IMR-90 (cell line): ENCODE measurements at regions not wholly inside any gene's neighbourhood (a gene's known extent, or its start where the extent isn't known, plus 50 kb on each side); places are given as distances from the start of the nearest gene placed in this dataset.

ENCODE experiments used
- ATAC-seq: fragments of 200-7000 bp; cut with Tn5 transposase; 2 replicates; pipeline ENCODE4 v1.9.1; 2020; ENCODE audit warnings: low read depth, mild to moderate bottlenecking, moderate library complexity
- BruUV-seq: library from RNA; stranded (reverse); fragments of 400-500 nt; replicated peaks from 2 replicates; lab custom pipeline; 2021; lab: Mats Ljungman, UMichigan
- CTCF ChIA-PET: fragments of 300-600 bp; formaldehyde crosslinking; extraction: SDS; loops from one replicate; lab custom pipeline; 2021; ENCODE audit warnings: antibody characterized with exemption; lab: Yijun Ruan, JAX
- POLR2A ChIA-PET: fragments of 300-600 bp; sonication (Branson Sonifier 250); formaldehyde crosslinking; loops from one replicate; lab custom pipeline; 2022; ENCODE audit warnings: antibody characterized with exemption; ENCODE audit not compliant: unreplicated experiment; lab: Charles Lee
- DNase-seq: peaks from one replicate; pipeline ENCODE4 v3.0.0; 2013
- H2AFZ ChIP-seq: replicated peaks from 2 replicates; pipeline ENCODE3; 2013; ENCODE audit warnings: low read length, mild to moderate bottlenecking; ENCODE audit not compliant: poor library complexity
- H2AK5ac ChIP-seq: 2 replicates; pipeline ENCODE4 v1.6.1; 2013; ENCODE audit warnings: low read depth, low read length, inconsistent platforms
- H2AK9ac ChIP-seq: replicated peaks from 2 replicates; pipeline ENCODE3; 2013; ENCODE audit warnings: mild to moderate bottlenecking, low read depth, low read length, moderate library complexity; ENCODE audit not compliant: poor library complexity
- H2BK120ac ChIP-seq: 2 replicates; pipeline ENCODE4 v1.6.1; 2013; ENCODE audit warnings: low read depth, low read length, inconsistent platforms
- H2BK15ac ChIP-seq: 3 replicates; pipeline ENCODE4 v1.6.1; 2013; ENCODE audit warnings: low read depth, low read length, inconsistent platforms
- H2BK20ac ChIP-seq: 2 replicates; pipeline ENCODE4 v1.6.1; 2013; ENCODE audit warnings: low read depth, mild to moderate bottlenecking, inconsistent platforms, low read length, moderate library complexity
- H2BK5ac ChIP-seq: 2 replicates; pipeline ENCODE4 v1.6.1; 2013; ENCODE audit warnings: mild to moderate bottlenecking, low read depth, low read length, inconsistent platforms; ENCODE audit not compliant: poor library complexity, severe bottlenecking
- H3K14ac ChIP-seq: replicated peaks from 2 replicates; pipeline ENCODE4 v1.6.1; 2013; ENCODE audit warnings: low read depth, low read length, inconsistent platforms
- H3K18ac ChIP-seq: 2 replicates; pipeline ENCODE4 v1.6.1; 2013; ENCODE audit warnings: low read depth, low read length, control low read depth
- H3K23ac ChIP-seq: 2 replicates; pipeline ENCODE4 v1.6.1; 2013; ENCODE audit warnings: low read depth, low read length, inconsistent platforms
- H3K27ac ChIP-seq: 2 replicates; pipeline ENCODE4 v1.5.1; 2013; ENCODE audit warnings: mild to moderate bottlenecking, control low read depth, low read length; ENCODE audit not compliant: insufficient read depth
- H3K27me3 ChIP-seq: 2 replicates; pipeline ENCODE4 v1.6.1; 2013; ENCODE audit warnings: low read length; ENCODE audit not compliant: control insufficient read depth, insufficient read depth
- H3K36me3 ChIP-seq: 2 replicates; pipeline ENCODE4 v1.6.1; 2013; ENCODE audit warnings: low read length, mixed read lengths; ENCODE audit not compliant: control insufficient read depth, insufficient read depth
- H3K4ac ChIP-seq: 2 replicates; pipeline ENCODE4 v1.6.1; 2013; ENCODE audit warnings: low read depth, low read length, inconsistent platforms
- H3K4me1 ChIP-seq: 2 replicates; pipeline ENCODE4 v1.6.1; 2013; ENCODE audit warnings: low read length, mixed read lengths; ENCODE audit not compliant: control insufficient read depth, insufficient read depth
- H3K4me2 ChIP-seq: 2 replicates; pipeline ENCODE4 v1.6.1; 2013; ENCODE audit warnings: low read depth, mild to moderate bottlenecking, control low read depth, low read length, moderate library complexity
- H3K4me3 ChIP-seq: 2 replicates; pipeline ENCODE4 v1.5.1; 2013; ENCODE audit warnings: low read depth, mild to moderate bottlenecking, control low read depth, low read length, moderate library complexity; ENCODE audit not compliant: insufficient read depth
- H3K56ac ChIP-seq: 2 replicates; pipeline ENCODE4 v1.6.1; 2013; ENCODE audit warnings: low read length, inconsistent platforms; ENCODE audit not compliant: insufficient read depth; ENCODE audit errors: extremely low read depth
- H3K79me1 ChIP-seq, 2 experiments: 2 replicates each; pipeline ENCODE4 v1.6.1; 2013; ENCODE audit warnings: low read length in 2 of 2, inconsistent platforms in 1 of 2, low read depth in 1 of 2
- H3K9ac ChIP-seq: 2 replicates; pipeline ENCODE4 v1.6.1; 2013; ENCODE audit warnings: low read depth, low read length, control low read depth
- H3K9me1 ChIP-seq: 2 replicates; pipeline ENCODE4 v1.6.1; 2013; ENCODE audit warnings: low read length, inconsistent platforms; ENCODE audit not compliant: insufficient read depth
- H3K9me3 ChIP-seq: 2 replicates; pipeline ENCODE4 v1.6.1; 2013; ENCODE audit warnings: low read length; ENCODE audit not compliant: control insufficient read depth, insufficient read depth
- H4K20me1 ChIP-seq: 2 replicates; pipeline ENCODE4 v1.6.1; 2013; ENCODE audit warnings: low read length, inconsistent platforms; ENCODE audit not compliant: insufficient read depth
- H4K5ac ChIP-seq: 2 replicates; pipeline ENCODE4 v1.6.1; 2013; ENCODE audit warnings: mild to moderate bottlenecking, low read depth, low read length, control low read depth
- H4K8ac ChIP-seq, 2 experiments: 2 replicates each; pipeline ENCODE4 v1.6.1; 2013; ENCODE audit warnings: low read depth in 2 of 2, low read length in 2 of 2, control low read depth in 1 of 2, inconsistent platforms in 1 of 2
- H4K91ac ChIP-seq: 2 replicates; pipeline ENCODE4 v1.6.1; 2013; ENCODE audit warnings: low read depth, low read length, inconsistent platforms; ENCODE audit not compliant: insufficient read depth
- BHLHE40 ChIP-seq: fragments of 150-350 bp; IDR thresholded peaks from 2 replicates; pipeline ENCODE4 v1.6.1; 2016; ENCODE audit warnings: mild to moderate bottlenecking, low read depth, low read length
- CHD1 ChIP-seq: IDR thresholded peaks from 2 replicates; pipeline ENCODE4 v1.6.1; 2012; ENCODE audit warnings: low read depth, low read length, improper control_type of control experiment
- CTCF ChIP-seq: conservative IDR thresholded peaks from 2 replicates; pipeline ENCODE4 v1.5.1; 2012; ENCODE audit warnings: mild to moderate bottlenecking, low read depth, low read length, improper control_type of control experiment
- FOS ChIP-seq: fragments of 150-350 bp; IDR thresholded peaks from 2 replicates; pipeline ENCODE4 v1.6.1; 2016; ENCODE audit warnings: low read depth, low read length
- MAFK ChIP-seq: IDR thresholded peaks from 2 replicates; pipeline ENCODE4 v1.6.1; 2012; ENCODE audit warnings: low read depth, low read length, improper control_type of control experiment
- MXI1 ChIP-seq: IDR thresholded peaks from 2 replicates; pipeline ENCODE4 v1.6.1; 2012; ENCODE audit warnings: low read depth, mild to moderate bottlenecking, low read length, moderate library complexity, borderline replicate concordance
- POLR2A ChIP-seq: IDR thresholded peaks from 2 replicates; pipeline ENCODE4 v1.6.1; 2012; ENCODE audit warnings: mild to moderate bottlenecking, low read depth, low read length
- RAD21 ChIP-seq: IDR thresholded peaks from 2 replicates; pipeline ENCODE4 v1.6.1; 2012; ENCODE audit warnings: low read length, improper control_type of control experiment
- RCOR1 ChIP-seq: IDR thresholded peaks from 2 replicates; pipeline ENCODE4 v1.6.1; 2012; ENCODE audit warnings: mild to moderate bottlenecking, low read length, improper control_type of control experiment; ENCODE audit not compliant: insufficient replicate concordance
- USF2 ChIP-seq: fragments of 150-350 bp; IDR thresholded peaks from 2 replicates; pipeline ENCODE4 v1.6.1; 2017; ENCODE audit warnings: mild to moderate bottlenecking, antibody characterized with exemption, low read length, low read depth
- WGBS, 2 experiments: methylation state at CpG; one replicate each; pipeline versions ENCODE4 v1.1.5 to v1.1.7; 2013; ENCODE audit warnings: missing lambda C conversion rate in 2 of 2; ENCODE audit not compliant: insufficient read length in 1 of 2; ENCODE audit errors: extremely low coverage in 2 of 2; 5-methylcytosine and 5-hydroxymethylcytosine counted together
- dilution Hi-C: fragments of 300-500 bp; cut with HindIII; formaldehyde crosslinking; loops from one replicate; pipeline ENCODE4 v1.14.3; 2018; ENCODE audit warnings: low sequenced_read_pairs; ENCODE audit not compliant: unreplicated experiment
- in situ Hi-C: fragments of 300-500 bp; cut with MboI; formaldehyde crosslinking; loops from 3 replicates; pipeline ENCODE4 v1.14.3; 2019; ENCODE audit warnings: low sequenced_read_pairs, inconsistent platforms, mixed read lengths
- intact Hi-C: fragments of 100-400 bp; cut with micrococcal nuclease; formaldehyde crosslinking; loops from 2 replicates; pipeline ENCODE4 v1.10.0; 2022

GRCh38 chr16:64717871-64718270, 404.0 kb downstream of the CDH11 start:
- no peak overlapping the region for H3K18ac ChIP-seq
- H2AK5ac ChIP-seq = no peak overlapping the region
- POLR2A ChIA-PET = no interaction called here
- no peaks in the 10 kb centered on the region for H3K4me1 ChIP-seq
- H2AK9ac ChIP-seq = no peak overlapping the region
- H4K8ac ChIP-seq = no peak overlapping the region
- no peaks in the 10 kb centered on the region for H3K9me3 ChIP-seq
- H3K9ac ChIP-seq = no peak overlapping the region
- no peak overlapping the region for H2BK5ac ChIP-seq
- no peak for DNase-seq
- intact Hi-C loops (no loop called here), in situ Hi-C loops (no loop called here), dilution Hi-C loops (no loop called here)
- H2BK15ac ChIP-seq = no peak overlapping the region
- H3K9me1 ChIP-seq = no peaks in the 10 kb centered on the region
- H3K4me2 ChIP-seq = no peak overlapping the region
- no peak overlapping the region for H4K91ac ChIP-seq
- TF ChIP-seq MAFK (no peak; the same call in 1 of the 2 replicates), RAD21 (no peak), POLR2A (no peak), CHD1 (no peak), BHLHE40 (no peak), RCOR1 (no peak), CTCF (no peak), USF2 (no peak), FOS (no peak), MXI1 (no peak)
- no CpG with 5 or more reads among the region's 3 CpGs for WGBS, 2 experiments
- no peak overlapping the region for H3K56ac ChIP-seq
- no peak overlapping the region for H3K23ac ChIP-seq
- H2BK20ac ChIP-seq = no peak overlapping the region
- H3K14ac ChIP-seq = no peak overlapping the region
- no peak overlapping the region for H3K4me3 ChIP-seq
- H4K5ac ChIP-seq = no peak overlapping the region
- no peaks in the 10 kb centered on the region for H3K36me3 ChIP-seq
- H3K27ac ChIP-seq = no peak overlapping the region
- no TSS peak for BruUV-seq
- H3K79me1 ChIP-seq = no peaks in the 10 kb centered on the region
- H3K27me3 ChIP-seq = no peaks in the 10 kb centered on the region
- H4K20me1 ChIP-seq = no peaks in the 10 kb centered on the region
- no peak overlapping the region for H2BK120ac ChIP-seq
- CTCF ChIA-PET = no interaction called here
- no peak overlapping the region for H3K4ac ChIP-seq
- ATAC-seq = no peak
- H2AFZ ChIP-seq = no peak overlapping the region
